EL (cell line): ENCODE measurements at regions not wholly inside any gene's neighbourhood (a gene's known extent, or its start where the extent isn't known, plus 50 kb on each side); places are given as distances from the start of the nearest gene placed in this dataset.

Experiments used
- DNase-seq: peaks from one replicate; pipeline ENCODE4 v3.0.0-alpha.2; 2016

- DNase-seq: no peak
Measured at GRCh38 chr4:18931643-18932377, 910.3 kb upstream of the LCORL start.

GRCh38 chr4:18930487-18930886 is 908.9 kb upstream of the LCORL start:
- DNase-seq: no peak

GRCh38 chr4:18923496-18924161 is 902.1 kb upstream of the LCORL start:
- no peak for DNase-seq

DNA sequence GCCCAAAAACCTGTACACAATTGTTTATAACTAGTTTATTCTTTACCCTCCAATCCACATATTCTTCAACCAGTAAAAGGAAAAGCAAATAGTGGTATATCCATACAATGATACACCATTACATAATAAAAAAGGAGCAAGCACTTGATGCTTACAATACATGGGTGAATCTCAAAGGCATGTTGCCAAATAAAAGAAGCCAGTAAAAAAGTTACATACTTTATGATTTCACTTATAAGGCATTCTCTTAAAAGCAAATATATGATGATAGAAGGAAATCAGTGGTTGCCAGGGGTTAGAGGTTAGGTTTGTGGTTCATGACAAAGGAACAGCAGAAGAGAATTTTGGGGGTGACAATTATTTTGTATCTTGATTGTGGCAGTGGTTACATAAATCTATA is 896.1 kb upstream of the LCORL start:
- DNase-seq: peak; percentile 90

GRCh38 chr4:18914182-18914581 is 892.6 kb upstream of the LCORL start:
- DNase-seq: peak; percentile 12

DNA sequence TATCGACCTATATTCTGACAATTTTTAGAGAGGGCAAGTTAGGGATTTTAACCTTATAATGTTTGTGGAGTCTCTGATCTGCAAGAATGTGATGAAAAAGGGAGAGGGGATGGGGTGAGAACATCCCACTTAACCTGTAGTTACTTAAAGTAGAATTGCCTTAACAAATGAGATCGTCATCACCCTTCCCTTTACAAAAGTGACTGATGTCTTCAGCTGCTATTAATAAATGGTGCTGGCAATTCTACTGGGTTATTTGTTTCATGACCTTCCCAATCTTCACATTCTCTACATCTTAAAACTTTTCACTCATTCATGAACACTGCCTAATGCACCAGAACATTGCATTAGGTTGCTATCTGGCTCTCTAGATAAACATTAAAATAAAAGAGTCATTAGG is 873.4 kb upstream of the LCORL start:
- no peak for DNase-seq

- DNase-seq: peak; percentile 94
Measured at GRCh38 chr4:18882468-18882867, 860.9 kb upstream of the LCORL start.

- no peak for DNase-seq
Measured at GRCh38 chr4:18881556-18881955, 860.0 kb upstream of the LCORL start.

DNA sequence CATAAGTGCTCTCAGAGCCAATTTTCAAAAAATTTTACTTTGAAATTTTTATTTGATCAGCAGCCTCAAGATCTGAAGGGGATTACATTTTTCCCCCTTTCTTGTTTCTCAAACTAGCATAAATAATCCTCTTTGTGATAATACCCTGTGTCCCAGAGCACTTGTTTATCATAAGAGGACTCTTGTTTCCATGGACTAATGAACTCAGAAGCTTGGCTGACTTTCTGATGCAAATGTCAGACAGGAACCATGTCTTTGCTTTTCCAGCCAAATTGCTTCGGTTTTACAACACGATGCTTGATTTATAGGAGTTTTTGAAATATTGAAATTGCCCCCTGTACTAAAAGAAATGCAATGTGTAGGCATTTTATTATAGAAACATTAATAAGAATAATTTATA is 859.3 kb upstream of the LCORL start:
- no peak for DNase-seq

DNA sequence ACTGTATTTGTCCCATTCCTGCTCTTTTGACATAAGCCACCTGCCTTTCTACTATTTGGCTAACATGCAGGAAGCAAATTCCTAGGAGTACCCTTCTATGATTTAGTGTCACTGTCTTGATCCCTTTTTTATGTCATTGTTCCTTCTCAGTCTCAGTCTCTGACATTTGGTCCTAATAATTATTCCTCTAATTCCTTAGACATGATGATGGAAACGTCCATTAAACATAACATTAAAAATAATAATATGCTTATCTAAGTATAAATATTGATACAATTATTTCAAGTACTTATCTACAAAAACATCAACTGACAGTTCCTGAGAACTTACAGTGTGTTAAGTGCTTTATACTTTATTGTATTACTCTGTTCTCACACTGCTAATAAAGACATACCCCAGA is 857.0 kb upstream of the LCORL start:
- no peak for DNase-seq

DNA sequence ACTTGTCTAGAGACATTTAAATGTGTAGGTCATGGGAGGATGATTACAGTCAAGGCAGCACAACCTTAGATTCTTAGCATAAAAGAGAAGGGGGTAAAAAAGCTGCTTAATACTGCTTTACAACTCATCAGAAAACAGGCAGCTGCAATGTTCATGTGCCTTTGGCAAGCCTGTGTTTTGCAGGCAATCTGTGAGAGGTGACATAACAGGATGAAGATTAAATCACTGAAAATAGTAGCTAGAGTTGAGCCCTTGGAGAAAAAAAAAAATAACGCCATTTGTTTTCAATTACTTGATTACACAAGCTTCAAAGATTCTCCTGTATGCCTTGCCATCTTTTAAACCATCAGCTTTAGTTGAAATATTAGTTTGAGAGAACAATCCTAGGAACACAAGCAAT is 847.6 kb upstream of the LCORL start:
- DNase-seq: peak; percentile 37

- DNase-seq: peak; percentile 39
Measured at GRCh38 chr4:18860836-18861530, 839.4 kb upstream of the LCORL start.

- no peak for DNase-seq
Measured at GRCh38 chr4:18859468-18859867, 837.9 kb upstream of the LCORL start.

DNA sequence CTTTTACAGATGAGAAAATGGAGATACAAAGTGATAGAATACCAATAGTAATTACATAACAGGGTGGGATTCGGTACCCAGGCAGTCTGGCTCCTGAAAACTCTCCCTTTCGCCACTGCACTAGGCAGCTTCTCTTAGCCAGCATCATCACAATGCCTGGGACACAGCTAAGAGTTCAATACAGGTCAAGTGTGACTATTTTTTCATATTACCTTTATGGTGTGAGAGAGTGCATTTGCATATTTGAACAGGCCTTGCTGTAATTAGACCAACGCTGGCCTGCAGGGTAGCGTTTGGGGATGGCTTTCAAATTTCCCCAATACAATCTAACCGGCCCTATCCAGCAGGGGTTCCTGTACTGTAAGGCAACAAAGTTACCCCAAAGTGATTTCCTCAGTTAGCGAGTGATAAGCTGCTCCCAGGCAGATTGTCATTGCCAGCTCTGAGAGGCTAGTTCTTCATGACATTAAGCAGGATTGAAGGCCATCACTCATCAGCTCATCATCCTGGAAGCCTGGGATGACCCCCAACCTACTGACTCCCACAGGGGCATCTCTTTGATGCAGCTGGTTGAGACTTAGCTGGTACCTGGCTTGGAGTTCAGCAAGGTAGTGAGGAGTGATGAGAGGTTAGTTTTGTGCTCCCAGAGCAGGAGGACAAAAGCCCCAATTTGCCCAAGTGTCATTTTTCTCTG is 836.8 kb upstream of the LCORL start:
- DNase-seq: no peak

- peak; percentile 55 for DNase-seq
Measured at GRCh38 chr4:18850867-18851266, 829.3 kb upstream of the LCORL start.

DNA sequence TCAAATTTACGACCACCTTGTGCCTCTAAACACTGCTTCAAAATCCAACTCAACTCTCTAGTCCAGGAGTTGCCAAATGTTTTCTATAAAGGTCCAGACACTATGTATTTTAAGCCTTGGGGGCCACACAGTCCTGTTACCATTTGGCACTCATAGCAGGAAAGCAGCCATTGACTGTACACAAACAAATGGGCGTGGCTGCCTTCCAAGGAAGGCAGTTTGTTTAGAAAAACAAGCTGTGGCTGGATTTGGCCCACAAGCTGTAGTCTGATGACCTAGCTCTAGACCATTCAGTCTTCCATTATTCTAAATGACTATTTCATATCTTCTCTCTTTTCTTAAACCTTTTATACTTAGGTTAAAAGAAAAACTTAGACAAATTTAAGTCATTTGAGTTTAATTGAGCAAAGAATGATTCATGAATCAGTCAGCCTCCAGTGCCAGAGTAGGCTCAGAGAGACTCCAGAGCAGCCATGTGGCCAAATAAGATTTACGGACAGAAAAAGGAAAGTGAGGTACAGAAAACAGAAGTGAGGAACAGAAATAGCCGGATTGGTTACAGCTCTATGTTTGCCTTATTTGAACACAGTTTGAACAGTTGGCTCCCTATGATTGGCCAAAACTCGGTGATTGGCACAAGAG is 825.8 kb upstream of the LCORL start:
- peak; percentile 12 for DNase-seq

- no peak for DNase-seq
Measured at GRCh38 chr4:18846313-18846712, 824.8 kb upstream of the LCORL start.

DNA sequence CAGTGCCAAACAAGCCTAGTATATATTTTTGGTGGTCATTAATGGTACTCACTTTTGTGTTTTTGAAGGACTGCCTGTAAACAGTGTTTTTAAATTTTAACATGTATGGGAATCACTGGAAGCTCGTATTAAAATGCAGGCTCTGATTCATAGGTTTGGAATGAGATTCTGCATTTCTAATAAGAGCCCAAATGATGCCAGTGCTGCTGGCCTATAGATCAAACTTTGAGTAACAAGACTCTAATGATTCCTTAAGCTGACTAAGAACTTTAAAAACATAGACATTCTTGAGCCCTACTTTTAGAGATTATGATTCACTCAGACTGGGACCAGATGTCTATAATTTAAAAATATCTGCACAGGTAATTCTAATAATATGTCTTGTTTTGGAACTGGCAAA is 823.2 kb upstream of the LCORL start:
- peak; percentile 87 for DNase-seq

GRCh38 chr4:18842431-18842830 is 820.9 kb upstream of the LCORL start:
- DNase-seq: no peak

DNA sequence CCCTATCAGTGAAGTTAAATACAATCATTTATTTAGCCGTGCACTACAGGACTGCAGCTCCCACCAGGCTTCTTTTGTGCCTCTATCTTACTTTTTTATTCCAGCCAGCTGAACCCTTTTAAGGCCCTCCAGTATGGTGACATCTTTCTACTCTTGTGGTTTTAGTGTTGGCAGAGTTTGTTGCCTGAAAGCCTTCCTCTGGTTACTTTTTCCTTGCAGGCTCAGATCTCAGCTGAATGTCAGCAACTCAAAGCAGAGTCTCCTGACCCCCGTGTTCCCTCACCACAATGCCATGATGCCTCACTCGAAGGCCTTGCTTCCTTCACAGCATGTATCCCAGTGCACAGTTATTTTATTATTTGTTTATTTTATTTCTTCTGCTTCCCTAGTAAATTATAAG is 818.9 kb upstream of the LCORL start:
- peak; percentile 5 for DNase-seq

- no peak for DNase-seq
Measured at GRCh38 chr4:18816228-18816895, 794.8 kb upstream of the LCORL start.

GRCh38 chr4:18815779-18816173 is 794.2 kb upstream of the LCORL start:
- peak; percentile 15 for DNase-seq
